ENCODE measurements at regions not wholly inside any gene's neighbourhood (a gene's known extent, or its start where the extent isn't known, plus 50 kb on each side); places are given as distances from the start of the nearest gene placed in this dataset.

DNA sequence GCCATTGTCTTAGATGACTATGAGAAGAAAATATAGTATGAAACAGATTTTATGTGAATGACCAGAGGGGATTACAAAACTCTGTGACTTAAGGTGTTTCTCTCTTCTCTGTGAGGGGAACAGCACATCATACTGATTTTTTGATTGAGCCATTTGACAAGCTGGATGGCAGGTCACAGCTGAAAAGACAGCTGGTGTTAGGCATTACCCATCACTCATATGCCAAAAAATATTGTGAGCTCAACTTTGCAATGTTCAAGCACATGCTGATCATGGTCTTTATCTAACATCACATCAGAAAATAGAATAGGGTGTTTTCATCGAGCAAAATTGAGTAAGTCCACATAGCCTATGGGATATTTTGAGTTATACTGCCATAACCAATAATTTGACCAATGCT is 86.7 kb upstream of the TECRL start:
- POLR2A ChIA-PET = no interaction called here
- Histone ChIP-seq H2AFZ (ENCODE audit: low read depth, low read length, poor library complexity, severe bottlenecking) (no peak overlapping the region), H3K4me3 (replicated peaks in 1 of 2; ENCODE audit: low read depth in 1 of 2, low read length in 2 of 2) (no peak overlapping the region), H3K4me1 (ENCODE audit: control insufficient read depth in 1 of 2, insufficient read depth in 2 of 2, low read length in 2 of 2) (no peaks in the 10 kb centered on the region), H3K9ac (ENCODE audit: low read length) (no peak overlapping the region), H3K4me2 (ENCODE audit: low read length) (no peak overlapping the region), H3K9me2 (ENCODE audit: insufficient read depth) (no peaks in the 10 kb centered on the region), H3K27ac (ENCODE audit: low read depth, low read length) (no peak overlapping the region), H3K79me2 (ENCODE audit: insufficient read depth, low read length) (no peaks in the 10 kb centered on the region), H3K36me3 (ENCODE audit: control insufficient read depth in 1 of 2, insufficient read depth in 2 of 2, low read length in 2 of 2) (no peaks in the 10 kb centered on the region), H3K9me3 (ENCODE audit: control insufficient read depth in 1 of 2, insufficient read depth in 1 of 2, low read depth in 1 of 2, low read length in 2 of 2) (peaks cover 7 to 8% of the 10 kb centered on the region in 2 experiments; a peak in 3 of 4 replicates), H3K27me3 (ENCODE audit: insufficient read depth, low read length) (no peaks in the 10 kb centered on the region), H4K20me1 (ENCODE audit: insufficient read depth) (no peaks in the 10 kb centered on the region)
- ATAC-seq (no peak), DNase-seq (ENCODE audit: low read depth, low spot score) (no peak)
- RAD21 ChIA-PET (ENCODE audit: low non-redundant PET in 1 of 2, low total read pairs in 2 of 2, uncharacterized antibody in 2 of 2, unreplicated experiment in 2 of 2) = no interaction called here
- CTCF ChIA-PET = no interaction called here
- TF ChIP-seq EZH2phosphoT487 (IDR thresholded peaks at IDR 0.05; ENCODE audit: borderline replicate concordance) (no peak), ZFX (IDR thresholded peaks at IDR 0.05) (no peak), CEBPB (IDR thresholded peaks at IDR 0.05; ENCODE audit: low read depth) (no peak), EGR1 (IDR thresholded peaks at IDR 0.05; ENCODE audit: low read depth) (no peak), FOSL1 (IDR thresholded peaks at IDR 0.05; ENCODE audit: low read depth) (no peak), SRF (IDR thresholded peaks at IDR 0.05; ENCODE audit: low read depth) (no peak), POLR2A (IDR thresholded peaks at IDR 0.05; ENCODE audit: borderline replicate concordance, extremely low read depth, insufficient read depth, insufficient read length) (no peak), CBX3 (IDR thresholded peaks at IDR 0.05; ENCODE audit: low read depth) (no peak), SIN3A (IDR thresholded peaks at IDR 0.05; ENCODE audit: low read depth) (no peak), EZH2 (IDR thresholded peaks at IDR 0.05) (no peak), ZNF274 (IDR thresholded peaks at IDR 0.05; ENCODE audit: low read depth, low read length) (no peak), ELF1 (IDR thresholded peaks at IDR 0.05; ENCODE audit: borderline replicate concordance, low read depth) (no peak), RAD21 (IDR thresholded peaks at IDR 0.05; ENCODE audit: low read depth) (no peak), POLR2AphosphoS5 (IDR thresholded peaks at IDR 0.05; ENCODE audit: low read depth, low read length) (no peak)
- TF ChIP-seq, protein P1, sequence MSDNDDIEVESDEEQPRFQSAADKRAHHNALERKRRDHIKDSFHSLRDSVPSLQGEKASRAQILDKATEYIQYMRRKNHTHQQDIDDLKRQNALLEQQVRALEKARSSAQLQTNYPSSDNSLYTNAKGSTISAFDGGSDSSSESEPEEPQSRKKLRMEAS (IDR thresholded peaks at IDR 0.05) = no peak
- TF ChIP-seq, protein P2, sequence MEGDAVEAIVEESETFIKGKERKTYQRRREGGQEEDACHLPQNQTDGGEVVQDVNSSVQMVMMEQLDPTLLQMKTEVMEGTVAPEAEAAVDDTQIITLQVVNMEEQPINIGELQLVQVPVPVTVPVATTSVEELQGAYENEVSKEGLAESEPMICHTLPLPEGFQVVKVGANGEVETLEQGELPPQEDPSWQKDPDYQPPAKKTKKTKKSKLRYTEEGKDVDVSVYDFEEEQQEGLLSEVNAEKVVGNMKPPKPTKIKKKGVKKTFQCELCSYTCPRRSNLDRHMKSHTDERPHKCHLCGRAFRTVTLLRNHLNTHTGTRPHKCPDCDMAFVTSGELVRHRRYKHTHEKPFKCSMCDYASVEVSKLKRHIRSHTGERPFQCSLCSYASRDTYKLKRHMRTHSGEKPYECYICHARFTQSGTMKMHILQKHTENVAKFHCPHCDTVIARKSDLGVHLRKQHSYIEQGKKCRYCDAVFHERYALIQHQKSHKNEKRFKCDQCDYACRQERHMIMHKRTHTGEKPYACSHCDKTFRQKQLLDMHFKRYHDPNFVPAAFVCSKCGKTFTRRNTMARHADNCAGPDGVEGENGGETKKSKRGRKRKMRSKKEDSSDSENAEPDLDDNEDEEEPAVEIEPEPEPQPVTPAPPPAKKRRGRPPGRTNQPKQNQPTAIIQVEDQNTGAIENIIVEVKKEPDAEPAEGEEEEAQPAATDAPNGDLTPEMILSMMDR (IDR thresholded peaks at IDR 0.05 in 2 of 3, conservative IDR thresholded peaks at IDR 0.05 in 1 of 3; ENCODE audit: borderline replicate concordance in 1 of 3, insufficient read depth in 1 of 3, low read depth in 2 of 3, low read length in 2 of 3) = no peak
- TF ChIP-seq, protein P3, sequence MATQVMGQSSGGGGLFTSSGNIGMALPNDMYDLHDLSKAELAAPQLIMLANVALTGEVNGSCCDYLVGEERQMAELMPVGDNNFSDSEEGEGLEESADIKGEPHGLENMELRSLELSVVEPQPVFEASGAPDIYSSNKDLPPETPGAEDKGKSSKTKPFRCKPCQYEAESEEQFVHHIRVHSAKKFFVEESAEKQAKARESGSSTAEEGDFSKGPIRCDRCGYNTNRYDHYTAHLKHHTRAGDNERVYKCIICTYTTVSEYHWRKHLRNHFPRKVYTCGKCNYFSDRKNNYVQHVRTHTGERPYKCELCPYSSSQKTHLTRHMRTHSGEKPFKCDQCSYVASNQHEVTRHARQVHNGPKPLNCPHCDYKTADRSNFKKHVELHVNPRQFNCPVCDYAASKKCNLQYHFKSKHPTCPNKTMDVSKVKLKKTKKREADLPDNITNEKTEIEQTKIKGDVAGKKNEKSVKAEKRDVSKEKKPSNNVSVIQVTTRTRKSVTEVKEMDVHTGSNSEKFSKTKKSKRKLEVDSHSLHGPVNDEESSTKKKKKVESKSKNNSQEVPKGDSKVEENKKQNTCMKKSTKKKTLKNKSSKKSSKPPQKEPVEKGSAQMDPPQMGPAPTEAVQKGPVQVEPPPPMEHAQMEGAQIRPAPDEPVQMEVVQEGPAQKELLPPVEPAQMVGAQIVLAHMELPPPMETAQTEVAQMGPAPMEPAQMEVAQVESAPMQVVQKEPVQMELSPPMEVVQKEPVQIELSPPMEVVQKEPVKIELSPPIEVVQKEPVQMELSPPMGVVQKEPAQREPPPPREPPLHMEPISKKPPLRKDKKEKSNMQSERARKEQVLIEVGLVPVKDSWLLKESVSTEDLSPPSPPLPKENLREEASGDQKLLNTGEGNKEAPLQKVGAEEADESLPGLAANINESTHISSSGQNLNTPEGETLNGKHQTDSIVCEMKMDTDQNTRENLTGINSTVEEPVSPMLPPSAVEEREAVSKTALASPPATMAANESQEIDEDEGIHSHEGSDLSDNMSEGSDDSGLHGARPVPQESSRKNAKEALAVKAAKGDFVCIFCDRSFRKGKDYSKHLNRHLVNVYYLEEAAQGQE (IDR thresholded peaks at IDR 0.05; ENCODE audit: low read depth) = no peak
- BruUV-seq (replicated peaks) = no TSS peak
- intact Hi-C loops (cut with micrococcal nuclease) = no loop called here

Data from HCT116 (cell line).